IPS DF 19.7 (cell line): ENCODE measurements at regions not wholly inside any gene's neighbourhood (a gene's known extent, or its start where the extent isn't known, plus 50 kb on each side); places are given as distances from the start of the nearest gene placed in this dataset.
"Not testable (repeated sequence)": the region's sequence is repeated elsewhere in the genome, so short reads cannot be mapped to it uniquely, and the experiment has no call there.

Experiments used
- DNase-seq: peaks from one replicate; pipeline ENCODE4 v3.0.0-alpha.2; 2013; ENCODE audit warnings: low read depth, low spot score

DNA sequence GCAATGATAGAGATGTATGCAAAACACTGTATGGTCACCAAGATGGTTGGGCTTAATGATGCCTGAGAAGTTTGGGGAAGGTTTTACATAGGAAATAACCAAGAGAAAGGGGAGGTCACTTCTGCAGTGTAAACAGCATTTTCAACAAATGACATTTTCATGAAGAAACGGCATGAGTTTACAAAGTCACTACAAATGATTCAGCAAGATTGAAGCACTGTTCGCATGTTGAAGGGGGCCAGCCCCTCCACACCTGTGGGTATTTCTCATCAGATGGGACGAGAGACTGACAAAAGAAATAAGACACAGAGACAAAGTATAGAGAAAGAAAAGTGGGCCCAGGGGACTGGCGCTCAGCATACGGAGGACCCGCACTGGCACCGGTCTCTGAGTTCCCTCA lies 234.1 kb upstream of the POGK start:
- no peak for DNase-seq

DNA sequence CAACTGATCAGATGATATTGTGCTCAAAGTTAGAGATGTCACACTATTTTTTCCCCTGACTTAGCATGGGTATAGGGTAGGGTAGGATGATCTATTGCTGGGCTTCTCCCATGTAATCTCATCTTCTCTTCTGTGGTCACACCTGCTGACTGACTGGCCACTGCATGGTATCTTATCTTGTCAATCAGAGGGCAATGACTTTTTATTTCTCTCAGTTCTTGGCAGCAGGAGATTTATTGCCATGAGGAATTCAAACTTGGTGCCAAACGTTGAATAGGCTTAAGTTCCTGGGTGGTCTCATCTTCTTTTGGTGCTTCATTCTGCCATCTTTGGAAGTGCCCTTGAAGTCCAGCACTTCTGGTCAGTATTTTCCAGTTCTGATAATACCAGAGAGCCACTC lies 226.4 kb upstream of the POGK start:
- DNase-seq, result no peak

DNA sequence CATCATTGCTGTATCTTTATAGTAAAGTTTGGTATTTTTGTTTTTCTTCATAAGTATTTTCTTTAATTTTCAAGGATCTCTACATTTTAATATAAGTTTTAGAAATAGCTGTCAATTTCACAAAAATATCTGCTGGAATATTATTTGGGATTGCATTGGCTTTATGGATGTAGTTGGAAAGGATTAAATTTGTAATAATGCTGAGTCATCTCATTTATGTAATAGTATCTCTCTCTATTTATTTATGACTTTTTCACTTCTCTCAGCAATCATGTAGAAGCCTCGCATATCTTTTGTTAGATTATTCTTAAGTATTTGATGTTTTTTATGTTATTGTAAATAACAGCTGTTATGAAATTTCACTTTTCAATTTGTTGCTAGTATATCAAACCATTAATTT lies 223.1 kb upstream of the POGK start:
- no peak for DNase-seq

DNA sequence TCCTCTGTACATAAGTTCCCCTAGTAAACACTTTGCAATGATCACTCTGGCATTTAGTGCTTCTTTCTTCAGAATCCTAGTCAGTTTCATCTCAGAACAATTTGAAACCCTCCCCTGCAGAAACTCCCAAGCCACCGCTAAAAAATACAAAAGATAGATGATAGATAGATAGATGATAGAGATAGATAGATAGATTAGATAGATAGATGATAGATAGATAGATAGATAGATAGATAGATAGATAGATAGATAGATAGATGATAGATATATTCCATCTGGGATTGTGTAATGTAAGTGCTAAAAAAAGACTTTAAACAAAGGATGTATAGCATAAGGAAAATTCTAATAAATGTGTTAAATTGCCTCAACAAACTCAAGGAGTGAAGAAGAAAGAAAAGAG lies 212.6 kb upstream of the POGK start:
- DNase-seq, result no peak

DNA sequence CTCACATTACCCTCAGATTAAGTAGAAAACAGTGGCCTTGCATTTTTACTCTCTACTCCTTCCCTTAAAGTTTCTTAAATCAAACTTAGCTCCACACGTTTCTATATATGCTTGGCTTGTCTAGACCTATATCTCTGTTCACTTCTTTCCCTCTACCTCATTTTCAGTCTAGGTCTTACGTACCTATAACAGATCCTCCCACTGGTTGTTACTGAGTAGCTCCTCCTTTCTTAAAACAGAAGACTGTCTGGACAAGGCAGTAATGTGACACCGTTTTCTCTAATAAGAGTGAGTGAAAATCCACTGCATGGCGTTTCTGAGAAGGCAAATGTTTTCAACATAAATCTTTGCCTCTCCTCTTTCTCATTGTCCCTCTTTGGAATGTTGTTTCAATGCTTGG lies 211.7 kb upstream of the POGK start:
- DNase-seq, result no peak

DNA sequence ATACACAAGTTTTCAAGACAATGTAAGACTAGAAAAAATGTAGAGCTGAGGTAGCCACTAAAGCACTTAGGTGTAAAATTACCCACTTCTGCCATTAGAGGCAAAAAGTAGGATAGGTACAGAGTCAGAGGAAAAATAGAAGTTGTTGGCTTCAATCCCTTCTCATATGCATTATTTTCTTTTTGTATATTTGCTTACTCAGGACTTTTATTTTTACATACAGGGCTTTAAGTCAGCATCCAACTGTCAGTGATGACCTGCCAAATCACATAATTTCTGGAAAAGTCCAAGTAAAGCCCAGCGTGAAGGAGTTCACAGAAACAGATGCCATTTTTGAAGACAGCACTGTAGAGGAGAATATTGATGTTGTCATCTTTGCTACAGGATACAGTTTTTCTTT lies 211.0 kb upstream of the POGK start:
- DNase-seq, result no peak

DNA sequence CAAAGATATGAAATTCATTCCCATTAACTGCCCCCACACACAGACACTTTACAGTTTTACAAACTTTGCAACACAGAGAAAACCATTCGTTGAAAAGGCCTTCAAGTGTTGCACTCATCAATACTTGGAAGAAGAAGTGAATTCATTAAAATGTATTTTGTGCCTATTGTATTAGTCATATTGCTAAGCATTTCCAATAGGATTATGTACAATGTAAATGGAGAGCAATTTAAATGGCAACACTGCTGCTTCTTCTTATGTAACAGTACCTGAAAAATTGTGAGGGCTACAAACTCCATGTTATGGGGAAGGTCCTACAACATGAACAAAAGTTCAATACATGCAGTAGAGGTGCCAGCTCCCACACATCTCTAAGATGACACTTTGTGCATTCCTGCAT lies 209.3 kb upstream of the POGK start:
- DNase-seq, result no peak

DNA sequence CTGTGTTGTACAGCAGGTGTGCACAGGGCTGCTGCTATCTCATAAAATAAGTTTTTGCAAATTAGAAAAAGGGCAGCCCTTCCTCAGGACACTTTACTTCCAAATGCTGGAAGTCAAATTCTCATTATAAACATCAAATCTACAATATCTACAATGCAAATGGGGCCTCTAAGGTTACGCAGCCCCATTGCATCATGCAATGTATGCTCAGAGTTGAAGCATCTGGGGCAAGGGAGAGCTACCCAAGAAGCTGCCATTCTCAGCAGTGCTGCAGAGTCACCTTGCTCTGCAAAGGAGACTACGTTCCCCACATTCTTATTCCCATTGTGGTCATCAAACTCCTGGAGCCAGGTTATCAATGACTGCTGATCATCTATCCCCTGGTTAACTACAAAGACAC lies 208.9 kb upstream of the POGK start:
- no peak for DNase-seq

DNA sequence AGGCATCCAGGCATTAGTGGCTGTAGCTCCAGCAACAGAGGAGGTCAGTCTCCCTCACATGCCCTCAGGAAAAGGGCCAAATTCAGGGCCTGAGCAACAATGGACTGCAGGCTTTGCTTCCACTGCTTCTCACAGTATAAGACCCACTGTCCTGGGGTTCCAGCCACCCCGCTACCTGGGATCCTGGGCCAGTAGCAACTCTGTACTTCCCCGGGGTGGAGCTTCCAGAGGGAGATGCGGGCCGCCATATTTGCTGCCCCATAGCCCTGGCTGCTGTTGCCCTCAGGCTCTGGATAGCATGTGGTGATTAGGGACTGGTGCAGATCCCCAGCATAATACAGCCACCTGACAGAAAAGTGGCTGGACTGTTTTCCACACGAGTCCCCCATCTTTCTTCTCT lies 201.1 kb upstream of the POGK start:
- no peak for DNase-seq

DNA sequence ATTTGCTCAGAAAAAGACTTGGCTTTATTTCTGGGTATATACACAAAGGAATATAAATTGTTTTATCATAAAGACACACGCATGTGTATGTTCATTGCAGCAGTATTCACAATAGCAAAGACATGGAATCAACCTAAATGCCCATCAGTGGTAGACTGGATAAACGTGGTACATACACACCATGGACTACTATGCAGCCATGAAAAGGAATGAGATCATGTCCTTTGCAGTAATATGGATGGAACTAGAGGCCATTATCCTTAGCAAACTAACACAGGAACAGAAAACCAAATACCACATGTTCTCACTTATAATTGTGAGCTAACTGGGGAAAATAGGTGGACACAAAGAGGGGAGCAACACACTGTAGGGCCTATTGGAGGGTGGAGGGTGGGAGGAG lies 182.0 kb upstream of the POGK start:
- DNase-seq, result not testable (repeated sequence)

DNA sequence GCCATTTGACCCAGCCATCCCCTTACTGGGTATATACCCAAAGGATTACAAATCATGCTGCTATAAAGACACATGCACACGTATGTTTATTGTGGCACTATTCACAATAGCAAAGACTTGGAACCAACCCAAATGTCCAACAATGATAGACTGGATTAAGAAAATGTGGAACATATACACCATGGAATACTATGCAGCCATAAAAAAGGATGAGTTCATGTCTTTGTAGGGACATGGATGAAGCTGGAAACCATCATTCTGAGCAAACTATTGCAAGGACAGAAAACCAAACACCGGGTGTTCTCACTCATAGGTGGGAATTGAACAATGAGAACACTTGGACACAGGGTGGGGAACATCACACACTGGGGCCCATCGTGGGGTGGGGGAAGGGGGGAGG lies 172.5 kb upstream of the POGK start:
- not testable (repeated sequence) for DNase-seq

DNA sequence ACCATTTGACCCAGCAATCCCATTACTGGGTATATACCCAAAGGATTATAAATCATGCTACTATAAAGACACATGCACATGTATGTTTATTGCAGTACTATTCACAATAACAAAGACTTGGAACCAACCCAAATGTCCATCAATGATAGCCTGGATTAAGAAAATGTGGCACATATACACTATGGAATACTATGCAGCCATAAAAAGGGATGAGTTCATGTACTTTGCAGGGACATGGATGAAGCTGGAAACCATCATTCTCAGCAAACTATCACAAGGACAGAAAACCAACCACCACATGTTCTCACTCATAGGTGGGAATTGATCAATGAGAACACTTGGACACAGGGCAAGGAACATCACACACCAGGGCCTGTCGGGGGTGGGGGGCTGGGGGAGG lies 171.7 kb upstream of the POGK start:
- not testable (repeated sequence) for DNase-seq

DNA sequence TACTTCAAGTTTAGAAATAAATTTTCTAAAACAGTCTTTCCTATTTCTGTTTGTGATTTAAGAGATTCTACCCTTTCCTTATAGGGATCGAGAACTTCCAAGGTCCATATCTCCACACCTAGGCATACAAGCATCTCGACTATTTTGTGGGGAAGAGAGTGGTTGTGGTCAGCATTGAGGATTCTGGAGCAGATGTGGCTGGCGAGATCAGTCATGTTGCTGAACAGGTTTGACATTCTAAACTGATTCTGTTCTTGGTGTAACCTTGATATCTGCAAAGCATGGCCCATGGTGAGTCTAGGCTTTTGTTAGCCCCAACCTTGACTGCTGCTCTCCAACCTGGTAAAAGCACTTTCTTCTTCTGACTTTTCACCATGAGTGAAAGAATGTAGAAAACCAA lies 167.6 kb upstream of the POGK start:
- no peak for DNase-seq

DNA sequence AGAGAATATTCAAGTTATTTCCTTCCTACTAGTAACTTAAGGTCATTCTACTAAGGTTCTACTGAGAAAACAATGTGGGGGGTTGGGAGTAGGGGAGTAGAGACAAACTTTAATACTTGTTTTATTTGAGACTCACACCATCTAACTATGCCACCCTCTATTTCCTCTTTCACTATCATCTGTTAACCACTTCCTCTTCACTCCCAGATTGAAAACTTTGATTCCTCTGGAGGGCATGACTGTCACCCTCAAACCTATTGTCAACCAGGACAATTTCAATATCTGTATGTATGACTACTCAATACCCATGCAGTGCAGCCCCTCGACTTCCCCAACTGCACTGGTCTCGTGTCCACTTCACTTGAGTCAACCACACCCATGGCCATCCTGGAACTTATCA lies 165.6 kb upstream of the POGK start:
- DNase-seq, result no peak

DNA sequence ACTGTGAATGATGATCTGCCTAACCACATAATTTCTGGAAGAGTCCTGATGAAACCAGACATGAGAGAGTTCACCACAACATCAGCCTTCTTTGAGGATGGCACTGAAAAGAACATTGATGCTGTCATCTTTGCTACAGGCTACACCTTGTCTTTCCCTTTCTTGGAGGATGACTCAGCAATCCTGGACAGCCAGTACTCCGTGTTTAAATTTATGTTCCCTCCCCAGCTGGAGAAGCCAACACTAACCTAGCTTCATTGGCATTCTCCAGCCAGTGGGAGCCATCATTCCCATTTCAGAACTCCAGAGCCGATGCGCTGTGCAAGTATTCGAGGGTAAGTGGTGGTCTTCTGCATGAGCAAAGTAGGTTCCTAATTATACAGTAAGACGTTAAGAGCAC lies 164.1 kb upstream of the POGK start:
- no peak for DNase-seq

DNA sequence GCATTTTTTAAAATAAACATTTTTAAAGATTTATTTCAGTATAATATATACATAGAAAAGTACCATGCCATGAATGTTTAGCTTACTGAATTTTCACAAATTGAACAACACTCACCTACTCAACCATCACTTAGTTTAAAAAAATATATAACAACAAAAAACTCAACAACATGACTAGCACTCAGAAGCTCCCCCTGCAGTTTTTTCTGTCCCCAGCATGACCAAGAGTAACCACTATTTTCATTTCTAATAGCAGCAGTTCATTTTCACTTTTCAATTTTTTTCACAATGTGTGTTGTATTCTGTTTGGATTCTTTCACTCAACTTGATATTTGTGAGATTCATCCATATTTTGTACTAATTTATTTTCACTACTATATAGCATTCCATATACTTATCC lies 162.3 kb upstream of the POGK start:
- DNase-seq, result no peak

DNA sequence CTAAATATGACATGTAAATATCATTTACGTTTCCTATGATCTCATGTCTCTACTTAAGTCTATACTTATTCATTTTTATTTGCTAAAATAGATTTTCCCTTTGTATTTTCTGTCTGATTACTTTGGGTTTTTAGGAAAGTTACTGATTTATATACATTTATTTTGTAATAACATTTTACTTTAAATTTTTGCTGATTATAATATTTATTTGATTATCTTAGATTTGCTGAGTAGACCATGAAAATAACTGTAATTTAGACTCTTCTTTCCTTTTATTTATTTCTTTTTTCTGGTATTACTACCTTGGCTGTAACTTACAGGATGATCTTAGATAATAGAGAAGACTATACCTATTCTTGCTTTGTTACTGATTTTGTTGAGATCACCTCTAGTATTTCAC lies 159.9 kb upstream of the POGK start:
- DNase-seq, result no peak

DNA sequence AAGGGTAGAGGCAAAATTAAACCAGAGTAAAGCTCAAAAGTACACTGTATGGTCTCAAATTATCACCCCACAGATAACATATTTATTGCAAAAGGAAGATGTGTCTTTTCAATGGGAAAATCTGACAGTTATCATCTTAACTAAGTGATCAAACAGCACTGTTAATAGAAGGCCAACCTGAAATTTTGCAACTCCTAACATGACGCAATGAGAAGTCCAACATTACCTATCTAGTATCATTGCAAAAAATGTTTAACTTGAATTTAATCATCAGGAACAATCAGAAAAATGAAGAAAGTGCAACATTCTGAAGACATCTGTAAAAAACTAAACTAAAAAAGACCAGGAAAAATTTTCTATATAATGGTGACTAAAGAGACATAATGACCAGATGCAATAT lies 156.7 kb upstream of the POGK start:
- DNase-seq, result no peak

DNA sequence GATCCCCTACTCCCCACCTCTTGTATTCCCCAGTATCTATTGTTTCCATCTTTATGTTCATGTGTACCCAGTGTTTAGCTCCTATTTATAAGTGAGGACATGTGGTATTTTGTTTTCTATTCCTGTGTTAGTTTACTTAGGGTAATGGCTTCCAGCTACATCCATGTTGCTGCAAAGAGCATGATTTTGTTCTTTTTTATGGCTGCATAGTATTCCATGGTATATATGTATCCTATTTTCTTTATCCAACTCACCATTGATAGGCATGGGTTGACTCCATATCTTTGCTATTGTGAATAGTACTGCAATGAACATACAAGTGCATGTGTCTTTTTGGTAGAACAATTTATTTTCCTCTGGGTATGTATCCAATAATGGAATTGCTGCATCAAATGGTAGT lies 154.6 kb upstream of the POGK start:
- not testable (repeated sequence) for DNase-seq

DNA sequence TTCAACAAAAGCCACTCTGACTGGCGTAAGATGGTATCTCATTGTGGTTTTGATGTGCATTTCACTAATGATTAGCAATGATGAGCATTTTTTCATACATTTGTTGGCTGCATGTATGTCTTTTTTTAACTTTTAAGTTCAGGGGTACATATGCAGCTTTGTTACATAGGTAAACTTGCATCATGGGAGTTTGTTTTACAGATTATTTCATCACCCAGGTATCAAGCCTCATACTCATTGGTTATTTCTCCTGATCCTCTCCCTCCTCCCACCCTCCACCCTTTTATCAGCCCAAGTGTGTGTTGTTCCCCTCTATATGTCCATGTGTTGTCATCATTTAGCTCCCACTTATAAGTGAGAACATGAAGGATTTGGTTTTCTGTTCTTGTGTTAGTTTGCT lies 154.1 kb upstream of the POGK start:
- no peak for DNase-seq

DNA sequence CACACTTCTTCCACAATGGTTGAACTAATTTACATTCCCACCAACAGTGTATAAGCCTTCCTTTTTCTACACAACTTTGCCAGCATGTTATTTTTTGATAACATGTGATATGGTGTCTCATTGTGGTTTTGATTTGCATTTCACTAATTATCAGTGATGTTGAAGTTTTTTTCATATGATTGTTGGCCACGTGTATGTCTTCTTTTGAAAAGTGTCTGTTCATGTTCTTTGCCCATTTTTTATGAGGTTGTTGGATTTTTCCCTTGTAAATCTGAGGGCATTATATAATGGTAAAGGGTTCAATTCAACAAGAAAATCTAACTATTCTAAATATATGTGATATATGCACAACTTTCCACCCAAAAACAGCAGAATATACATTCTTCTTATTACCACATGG lies 153.4 kb upstream of the POGK start:
- DNase-seq, result not testable (repeated sequence)

DNA sequence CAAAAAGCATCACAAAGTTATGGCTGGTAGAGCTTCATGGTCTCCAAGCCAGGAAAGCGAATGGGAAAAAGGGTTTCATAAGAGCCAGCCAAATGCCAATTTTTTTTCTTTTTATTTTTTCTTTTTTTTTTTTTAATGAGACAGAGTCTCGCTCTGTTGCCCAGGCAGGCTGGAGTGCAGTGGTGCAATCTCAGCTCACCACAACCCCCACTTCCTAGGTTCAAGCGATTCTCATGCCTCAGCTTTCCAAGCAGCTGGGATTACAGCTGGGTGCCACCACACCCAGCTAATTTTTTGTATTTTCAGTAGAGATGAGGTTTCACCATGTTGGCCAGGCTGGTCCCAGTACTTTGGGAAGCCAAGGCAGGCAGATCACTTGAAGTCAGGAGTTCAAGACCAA lies 148.7 kb upstream of the POGK start:
- DNase-seq, result not testable (repeated sequence)

DNA sequence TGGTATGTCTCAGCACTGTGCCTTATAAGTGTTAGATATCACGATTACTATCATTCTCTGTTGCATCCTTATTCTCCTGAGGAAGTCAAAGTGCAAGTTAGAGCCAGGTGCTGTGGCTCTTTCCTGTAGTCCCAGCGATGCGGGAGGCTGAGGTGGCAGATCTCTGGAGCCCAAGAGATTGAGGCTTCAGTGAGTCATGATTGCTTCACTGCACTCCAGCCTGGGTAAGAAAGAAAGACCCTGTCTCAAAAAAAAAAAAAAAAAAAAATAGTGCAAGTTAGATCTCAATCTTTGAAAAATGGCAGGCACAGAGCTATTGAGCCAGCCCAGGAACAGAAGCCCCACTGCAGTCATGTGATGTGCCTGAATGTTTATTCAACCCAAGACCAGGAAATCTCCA lies 147.8 kb upstream of the POGK start:
- DNase-seq, result no peak

DNA sequence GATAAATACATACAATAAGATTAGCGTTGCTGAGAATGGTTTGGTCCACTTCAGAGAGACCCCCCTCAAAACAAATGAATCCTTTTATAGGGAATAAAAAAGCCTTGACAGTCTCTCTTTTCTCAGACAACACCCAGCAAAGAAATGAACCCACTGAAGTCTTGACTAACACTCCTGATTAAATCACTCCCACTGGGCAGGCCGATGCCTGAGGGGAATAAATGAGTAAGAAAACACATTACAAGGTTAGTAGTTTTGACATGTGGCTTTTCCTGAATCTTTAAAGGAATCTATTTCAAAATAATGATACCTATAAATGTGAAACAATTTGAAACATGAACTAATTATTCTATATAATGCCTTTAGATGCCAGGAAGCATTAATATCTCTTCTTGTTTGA lies 146.9 kb upstream of the POGK start:
- no peak for DNase-seq

DNA sequence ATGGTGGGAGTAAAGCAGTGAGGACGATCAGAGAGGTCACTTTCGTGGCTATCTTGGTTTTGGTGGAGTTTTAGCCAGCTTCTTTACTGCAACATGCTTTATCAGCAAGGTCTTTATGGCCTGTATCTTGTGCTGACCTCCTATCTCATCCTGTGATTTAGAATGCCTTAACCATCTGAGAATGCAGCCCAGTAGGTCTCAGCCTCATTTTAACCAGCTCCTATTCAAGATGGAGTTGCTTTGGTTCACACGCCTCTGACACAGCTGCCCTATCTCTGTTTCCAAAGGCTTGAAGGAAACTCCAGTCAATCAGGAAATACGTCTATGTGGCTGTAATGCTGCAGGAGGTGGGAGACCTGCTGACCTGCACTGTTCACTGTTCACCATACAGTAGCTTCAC lies 146.1 kb upstream of the POGK start:
- DNase-seq, result no peak
